NT2/D1 (cell line): ENCODE measurements at regions not wholly inside any gene's neighbourhood (a gene's known extent, or its start where the extent isn't known, plus 50 kb on each side); places are given as distances from the start of the nearest gene placed in this dataset.

Source experiments
- SUZ12 ChIP-seq: IDR thresholded peaks from 2 replicates; pipeline ENCODE4 v1.6.1; 2011; ENCODE audit not compliant: insufficient read length, insufficient read depth; ENCODE audit errors: extremely low read depth
- YY1 ChIP-seq: IDR thresholded peaks from 2 replicates; pipeline ENCODE4 v1.6.1; 2011; ENCODE audit not compliant: insufficient read length, insufficient read depth
- ZNF274 ChIP-seq: IDR thresholded peaks from 2 replicates; pipeline ENCODE4 v1.6.1; 2011; ENCODE audit warnings: mild to moderate bottlenecking, low read depth, low read length

DNA sequence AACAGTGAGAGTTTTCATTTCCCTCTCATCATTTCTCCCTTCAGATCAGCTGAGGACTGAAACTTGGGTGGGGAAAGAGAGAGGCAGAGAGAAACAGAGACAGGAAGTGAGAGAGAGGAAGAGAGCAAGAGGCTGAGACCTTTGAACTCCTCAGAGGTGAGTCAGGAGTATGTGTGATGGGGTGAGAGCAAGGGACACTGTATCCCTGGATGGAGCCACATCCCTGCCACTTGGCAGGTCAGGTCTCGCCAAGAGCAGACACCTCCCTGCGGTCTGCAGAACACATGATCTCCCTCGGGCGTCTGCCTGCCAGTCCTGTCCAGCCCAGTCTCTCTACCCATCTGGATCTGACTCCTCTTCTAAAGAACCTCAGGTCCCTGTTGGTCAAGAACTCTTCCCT is 62.7 kb upstream of the SYNDIG1 start:
- no peak for TF ChIP-seq ZNF274
- no peak for TF ChIP-seq YY1
- TF ChIP-seq SUZ12: no peak
